ENCODE measurements at regions not wholly inside any gene's neighbourhood (a gene's known extent, or its start where the extent isn't known, plus 50 kb on each side); places are given as distances from the start of the nearest gene placed in this dataset.
"Not testable (repeated sequence)": the region's sequence is repeated elsewhere in the genome, so short reads cannot be mapped to it uniquely, and the experiment has no call there.

- DNase-seq, result no peak
Observed at GRCh38 chr2:226118471-226119429, 680.9 kb downstream of the IRS1 start.

DNA sequence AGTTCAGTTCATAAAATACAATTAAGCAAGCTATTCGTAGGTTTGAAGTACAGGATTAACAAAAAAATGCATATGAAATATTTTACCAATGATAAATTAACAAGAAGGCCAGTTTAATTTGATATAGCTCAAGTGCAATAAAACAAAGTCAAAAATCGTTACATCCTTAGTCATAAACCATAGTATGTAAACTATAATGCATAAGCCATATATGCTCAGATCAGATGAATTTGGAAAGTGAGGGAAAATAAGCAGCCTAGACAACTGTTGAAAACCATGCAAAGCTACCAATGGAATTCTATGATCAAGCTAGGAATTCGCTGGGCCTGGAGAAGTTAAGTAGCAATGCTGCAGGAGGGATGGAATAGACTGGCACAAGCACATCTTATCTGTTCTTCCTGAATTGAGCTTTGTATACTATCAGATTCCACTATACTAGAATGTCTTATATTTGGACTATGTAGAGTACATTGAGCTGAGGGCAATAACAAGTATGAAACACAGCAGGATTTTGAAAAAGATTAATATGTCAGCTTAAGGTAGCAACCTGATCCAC lies 682.0 kb downstream of the IRS1 start:
- DNase-seq, result no peak

GRCh38 chr2:226116346-226116745 lies 683.3 kb downstream of the IRS1 start:
- DNase-seq, result no peak

DNA sequence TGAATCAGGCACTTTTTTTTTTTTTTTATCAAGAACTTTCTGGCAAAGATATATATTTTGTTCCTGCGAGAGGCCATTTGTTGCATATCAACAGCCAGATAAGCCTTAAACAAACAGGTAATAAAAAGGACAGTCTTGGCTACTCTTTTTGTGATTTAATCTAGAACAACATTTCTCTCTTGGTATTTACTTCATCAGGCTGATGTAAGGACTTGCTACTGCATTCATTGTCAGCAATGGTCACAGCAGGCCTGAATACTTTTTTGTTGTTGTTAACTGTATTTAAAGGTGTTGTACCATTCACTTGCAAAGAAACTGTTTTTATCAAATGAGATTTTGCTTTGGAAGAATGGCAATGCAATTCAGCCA lies 683.8 kb downstream of the IRS1 start:
- no peak for DNase-seq

GRCh38 chr2:226115102-226115831 lies 684.4 kb downstream of the IRS1 start:
- DNase-seq, result no peak

- DNase-seq, result no peak
Observed at GRCh38 chr2:226114436-226114835, 685.2 kb downstream of the IRS1 start.

DNA sequence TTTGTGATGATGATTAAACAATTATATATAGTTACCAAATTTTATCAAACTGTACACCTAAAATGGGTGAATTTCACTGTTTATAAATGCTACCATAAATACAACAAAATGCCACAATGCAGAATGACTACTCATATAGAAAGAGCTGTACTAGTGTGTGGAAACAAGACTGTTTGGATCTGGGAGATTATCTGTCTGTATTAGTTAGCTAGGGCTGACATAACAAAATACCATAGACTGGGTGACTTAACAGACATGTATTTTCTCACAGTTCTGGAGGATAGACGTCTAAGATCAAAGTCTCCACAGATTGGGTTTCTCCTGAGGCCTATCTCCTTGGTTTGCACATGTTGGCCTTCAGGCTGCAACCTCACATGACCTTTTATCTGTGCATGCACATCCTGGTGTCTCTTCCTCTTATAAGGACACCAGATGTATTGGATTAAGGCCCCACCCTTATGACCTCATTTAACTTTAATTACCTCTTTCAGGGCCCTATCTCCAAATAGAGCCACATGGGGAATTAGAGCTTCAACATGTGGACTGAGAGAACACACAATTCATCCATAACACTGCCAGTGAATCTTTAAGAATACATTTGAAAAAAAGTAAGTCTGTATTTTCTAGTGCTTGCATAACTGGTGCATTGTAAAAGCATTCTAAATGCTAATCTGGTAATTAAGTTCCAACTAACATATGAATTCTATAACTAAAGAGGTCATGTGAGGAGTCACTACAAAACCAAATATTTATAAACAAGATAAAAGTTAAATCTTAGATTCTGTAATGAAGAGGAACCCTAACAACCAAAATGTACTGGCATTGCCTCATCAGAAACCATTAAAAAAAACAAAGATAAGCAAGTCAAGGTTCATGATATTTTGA lies 699.6 kb downstream of the NYAP2 start:
- DNase-seq, result no peak

GRCh38 chr2:226095058-226095457 lies 695.5 kb downstream of the NYAP2 start:
- no peak for DNase-seq

DNA sequence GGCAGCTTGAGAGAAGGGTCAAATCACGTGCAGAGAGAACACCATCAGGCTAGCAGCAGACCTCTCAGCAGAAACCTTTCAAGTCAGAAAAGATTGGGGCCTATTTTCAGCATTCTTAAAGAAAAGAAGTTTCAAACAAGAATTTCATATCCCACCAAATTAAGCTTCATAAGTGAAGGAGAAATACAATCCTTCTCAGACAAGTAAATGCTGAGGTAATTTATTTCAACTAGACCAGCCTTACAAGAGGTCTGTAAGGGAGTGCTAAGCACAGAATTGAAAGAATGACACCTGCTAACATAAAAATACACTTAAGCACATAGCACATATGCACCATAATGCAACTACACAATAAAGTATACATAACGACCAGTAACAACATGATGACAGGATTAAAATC lies 693.9 kb downstream of the NYAP2 start:
- DNase-seq, result no peak

- no peak for DNase-seq
Observed at GRCh38 chr2:226088366-226088674, 688.8 kb downstream of the NYAP2 start.

DNA sequence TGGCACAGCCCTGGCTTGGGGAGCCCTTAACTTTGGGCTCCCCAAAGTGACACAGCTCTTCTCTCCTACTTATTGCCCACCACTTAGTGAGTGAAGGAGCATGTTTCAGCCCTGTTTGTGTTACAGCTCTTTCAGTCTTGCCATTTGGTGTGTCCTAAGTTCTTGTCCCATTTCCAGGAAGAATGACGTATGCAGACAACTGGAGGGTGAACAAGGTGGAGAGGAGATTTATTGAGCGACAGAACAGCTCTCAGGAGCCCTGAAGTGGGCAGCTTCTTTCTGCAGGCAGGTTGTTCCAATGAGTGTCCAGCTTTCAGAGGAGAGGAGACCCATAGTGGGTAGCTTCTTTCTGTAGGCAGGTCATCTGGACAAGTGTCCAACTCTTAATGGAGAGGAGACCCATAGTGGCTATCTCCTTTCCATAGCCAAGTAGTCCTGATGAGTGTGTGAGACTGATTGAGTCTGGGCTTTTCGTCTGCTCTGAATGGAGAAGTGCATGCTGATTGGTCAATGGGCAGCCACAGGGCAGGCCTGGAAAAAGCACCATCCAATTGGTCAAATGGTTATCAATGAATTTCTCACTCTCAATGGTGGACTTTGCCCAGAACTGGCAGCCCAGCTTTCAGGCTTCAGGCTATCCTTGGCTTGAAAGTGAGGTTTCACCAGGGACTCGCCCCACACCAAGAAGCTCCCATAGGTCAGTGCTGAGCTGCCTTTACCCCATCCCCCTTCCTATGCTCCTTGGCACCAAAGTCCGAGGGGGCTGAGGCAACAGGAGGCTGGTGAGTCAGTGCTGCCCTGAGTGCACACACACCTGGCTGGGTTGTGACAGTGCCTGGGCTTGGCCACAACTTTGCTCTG lies 688.2 kb downstream of the NYAP2 start:
- no peak for DNase-seq

GRCh38 chr2:226087051-226087450 lies 687.5 kb downstream of the NYAP2 start:
- no peak for DNase-seq

GRCh38 chr2:226086190-226086589 lies 686.7 kb downstream of the NYAP2 start:
- no peak for DNase-seq

DNA sequence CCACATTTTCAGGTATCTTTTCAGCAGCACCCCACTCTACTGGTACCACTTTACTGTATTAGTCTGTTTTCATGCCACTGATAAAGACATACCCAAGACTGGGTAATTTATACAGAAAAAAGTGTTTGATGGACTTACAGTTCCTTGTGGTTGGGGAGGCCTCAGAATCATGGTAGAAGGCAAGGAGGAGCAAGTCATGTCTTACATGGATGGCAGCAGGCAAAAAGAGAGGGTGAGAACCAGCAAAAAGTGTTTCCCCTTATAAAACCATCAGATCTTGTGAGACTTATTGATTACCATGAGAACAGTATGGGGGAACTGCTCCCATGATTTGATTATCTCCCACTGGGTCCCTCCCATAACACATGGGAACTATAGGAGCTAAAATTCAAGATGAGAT lies 685.9 kb downstream of the NYAP2 start:
- DNase-seq, result not testable (repeated sequence)

GRCh38 chr2:226080334-226080733 lies 680.8 kb downstream of the NYAP2 start:
- no peak for DNase-seq

DNA sequence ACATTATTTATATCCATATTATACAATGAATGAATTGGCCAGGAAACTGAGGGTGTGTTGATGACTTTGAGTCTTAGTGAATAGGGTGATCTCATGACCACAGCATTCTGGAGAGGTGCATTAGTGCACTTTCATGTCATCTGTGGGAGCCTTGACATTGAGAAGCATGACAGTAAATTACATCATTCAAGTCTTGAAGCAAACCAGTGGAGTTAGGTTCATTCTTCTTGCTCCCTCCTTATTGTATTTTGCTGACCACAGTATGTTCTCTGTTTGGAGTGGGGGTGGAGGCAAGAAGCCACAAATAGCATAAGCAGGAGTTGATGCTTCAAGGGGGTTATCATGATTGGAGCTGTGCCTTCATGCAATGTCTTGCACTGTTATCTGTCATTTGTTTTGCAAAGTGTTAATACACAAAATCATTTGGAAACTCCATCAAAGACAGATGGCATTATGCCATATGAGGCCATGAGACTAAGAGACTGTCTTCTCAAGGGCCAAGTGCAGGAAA lies 680.2 kb downstream of the NYAP2 start:
- no peak for DNase-seq

GRCh38 chr2:226079196-226079595 lies 679.7 kb downstream of the NYAP2 start:
- no peak for DNase-seq

GRCh38 chr2:226078666-226079065 lies 679.2 kb downstream of the NYAP2 start:
- no peak for DNase-seq

DNA sequence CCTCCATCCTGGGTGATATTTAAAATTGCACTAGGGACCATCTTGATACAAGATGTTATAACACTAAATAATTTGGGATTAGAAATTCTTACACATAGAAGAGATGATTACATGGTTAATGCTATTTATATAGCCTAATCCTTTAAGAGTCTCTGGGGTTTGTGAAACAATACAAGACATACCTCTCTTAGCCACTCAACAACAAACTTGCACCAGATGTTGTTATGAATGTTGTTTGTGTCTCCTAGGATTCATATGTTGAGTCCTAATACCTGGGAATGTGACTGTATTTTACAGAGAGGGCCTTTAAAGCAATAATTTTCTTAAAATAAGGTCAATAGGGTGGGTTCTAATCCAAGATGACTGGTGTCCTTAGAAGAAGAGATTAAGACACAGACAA lies 678.3 kb downstream of the NYAP2 start:
- DNase-seq, result no peak

- DNase-seq, result no peak
Observed at GRCh38 chr2:226077031-226077430, 677.5 kb downstream of the NYAP2 start.

DNA sequence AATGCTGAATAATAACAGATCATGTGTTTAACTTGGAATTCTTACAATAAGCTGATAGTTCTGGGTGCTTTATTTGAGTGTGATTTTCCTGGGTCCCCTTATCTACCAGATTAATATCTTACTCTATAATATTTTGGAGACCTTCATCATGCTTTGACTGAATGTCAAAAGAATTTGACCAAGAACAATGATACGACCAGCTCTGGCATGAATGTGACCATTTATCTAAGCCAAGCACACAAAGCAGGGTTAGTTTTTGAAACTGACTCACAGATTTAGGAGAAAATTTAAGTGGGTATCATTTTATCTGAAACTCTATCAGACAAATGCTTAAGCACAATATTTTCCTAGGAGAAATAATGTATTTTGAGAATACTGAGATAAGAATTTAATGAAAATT lies 677.0 kb downstream of the NYAP2 start:
- no peak for DNase-seq

DNA sequence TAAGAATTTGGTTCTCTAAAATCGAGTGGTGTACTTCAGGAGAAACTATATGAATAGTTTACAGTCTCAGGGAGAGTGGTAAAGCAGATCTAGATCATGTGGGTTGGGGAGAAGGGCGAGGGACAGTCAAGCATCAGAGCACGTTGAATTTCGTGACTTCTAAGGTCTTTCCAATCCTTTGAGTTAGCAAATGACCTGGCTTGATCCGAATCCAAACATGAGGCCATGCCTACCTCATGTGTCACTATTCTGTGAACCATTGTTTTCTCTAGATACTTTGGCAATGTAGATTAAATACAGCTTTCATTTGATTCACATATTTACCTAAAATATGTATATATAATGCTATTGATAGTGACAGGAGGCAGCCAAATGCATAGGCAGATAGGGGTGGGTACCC lies 674.9 kb downstream of the NYAP2 start:
- DNase-seq, result no peak
